ENCODE measurements at regions not wholly inside any gene's neighbourhood (a gene's known extent, or its start where the extent isn't known, plus 50 kb on each side); places are given as distances from the start of the nearest gene placed in this dataset.

- no peak for DNase-seq
Measured at GRCh38 chr13:85662186-85662585, 137.0 kb downstream of the SLITRK6 start.

- DNase-seq, result no peak
Measured at GRCh38 chr13:85661675-85662074, 137.5 kb downstream of the SLITRK6 start.

- no peak for DNase-seq
Measured at GRCh38 chr13:85659493-85659892, 139.7 kb downstream of the SLITRK6 start.

GRCh38 chr13:85657942-85658341, 141.3 kb downstream of the SLITRK6 start:
- DNase-seq, result no peak

GRCh38 chr13:85655040-85655439, 144.2 kb downstream of the SLITRK6 start:
- no peak for DNase-seq

- DNase-seq, result no peak
Measured at GRCh38 chr13:85654227-85654626, 145.0 kb downstream of the SLITRK6 start.

- no peak for DNase-seq
Measured at GRCh38 chr13:85653681-85654080, 145.5 kb downstream of the SLITRK6 start.

- no peak for DNase-seq
Measured at GRCh38 chr13:85652491-85652890, 146.7 kb downstream of the SLITRK6 start.

- DNase-seq, result no peak
Measured at GRCh38 chr13:85651440-85651839, 147.8 kb downstream of the SLITRK6 start.

- no peak for DNase-seq
Measured at GRCh38 chr13:85650613-85651012, 148.6 kb downstream of the SLITRK6 start.

GRCh38 chr13:85640727-85641126, 158.5 kb downstream of the SLITRK6 start:
- DNase-seq, result no peak

GRCh38 chr13:85638815-85639393, 160.3 kb downstream of the SLITRK6 start:
- DNase-seq, result no peak

GRCh38 chr13:85638265-85638664, 161.0 kb downstream of the SLITRK6 start:
- no peak for DNase-seq

GRCh38 chr13:85632526-85633195, 166.6 kb downstream of the SLITRK6 start:
- no peak for DNase-seq

- DNase-seq, result no peak
Measured at GRCh38 chr13:85631801-85632200, 167.4 kb downstream of the SLITRK6 start.

- DNase-seq, result no peak
Measured at GRCh38 chr13:85626603-85627002, 172.6 kb downstream of the SLITRK6 start.

- DNase-seq, result no peak
Measured at GRCh38 chr13:85619321-85619720, 179.9 kb downstream of the SLITRK6 start.

GRCh38 chr13:85618521-85618920, 180.7 kb downstream of the SLITRK6 start:
- DNase-seq, result no peak

GRCh38 chr13:85616275-85616674, 182.9 kb downstream of the SLITRK6 start:
- no peak for DNase-seq

- DNase-seq, result no peak
Measured at GRCh38 chr13:85615031-85615430, 184.2 kb downstream of the SLITRK6 start.

GRCh38 chr13:85610024-85610423, 189.2 kb downstream of the SLITRK6 start:
- DNase-seq, result no peak

GRCh38 chr13:85608255-85608829, 190.9 kb downstream of the SLITRK6 start:
- no peak for DNase-seq

GRCh38 chr13:85603735-85604134, 195.5 kb downstream of the SLITRK6 start:
- no peak for DNase-seq

GRCh38 chr13:85601526-85601925, 197.7 kb downstream of the SLITRK6 start:
- no peak for DNase-seq
